ENCODE measurements at regions not wholly inside any gene's neighbourhood (a gene's known extent, or its start where the extent isn't known, plus 50 kb on each side); places are given as distances from the start of the nearest gene placed in this dataset.

GRCh38 chr3:5462086-5462485, 274.6 kb downstream of the EDEM1 start:
- Mint-ChIP-seq H3K9me3 (ENCODE audit: low read depth) (no peaks in the 10 kb centered on the region), H3K4me1 (ENCODE audit: low read depth) (no peaks in the 10 kb centered on the region), H3K36me3 (ENCODE audit: insufficient read depth) (no peaks in the 10 kb centered on the region), H3K4me3 (ENCODE audit: low read depth) (no peak overlapping the region), H3K27me3 (no peaks in the 10 kb centered on the region), H3K27ac (no peak overlapping the region)
- DNase-seq (ENCODE audit: low spot score, unreplicated experiment) = no peak
- TF ChIP-seq, protein P1, sequence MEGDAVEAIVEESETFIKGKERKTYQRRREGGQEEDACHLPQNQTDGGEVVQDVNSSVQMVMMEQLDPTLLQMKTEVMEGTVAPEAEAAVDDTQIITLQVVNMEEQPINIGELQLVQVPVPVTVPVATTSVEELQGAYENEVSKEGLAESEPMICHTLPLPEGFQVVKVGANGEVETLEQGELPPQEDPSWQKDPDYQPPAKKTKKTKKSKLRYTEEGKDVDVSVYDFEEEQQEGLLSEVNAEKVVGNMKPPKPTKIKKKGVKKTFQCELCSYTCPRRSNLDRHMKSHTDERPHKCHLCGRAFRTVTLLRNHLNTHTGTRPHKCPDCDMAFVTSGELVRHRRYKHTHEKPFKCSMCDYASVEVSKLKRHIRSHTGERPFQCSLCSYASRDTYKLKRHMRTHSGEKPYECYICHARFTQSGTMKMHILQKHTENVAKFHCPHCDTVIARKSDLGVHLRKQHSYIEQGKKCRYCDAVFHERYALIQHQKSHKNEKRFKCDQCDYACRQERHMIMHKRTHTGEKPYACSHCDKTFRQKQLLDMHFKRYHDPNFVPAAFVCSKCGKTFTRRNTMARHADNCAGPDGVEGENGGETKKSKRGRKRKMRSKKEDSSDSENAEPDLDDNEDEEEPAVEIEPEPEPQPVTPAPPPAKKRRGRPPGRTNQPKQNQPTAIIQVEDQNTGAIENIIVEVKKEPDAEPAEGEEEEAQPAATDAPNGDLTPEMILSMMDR (IDR thresholded peaks at IDR 0.05; ENCODE audit: unreplicated experiment) = no peak

GRCh38 chr3:5463991-5464390, 276.5 kb downstream of the EDEM1 start:
- Mint-ChIP-seq H3K4me1 (ENCODE audit: low read depth) (no peaks in the 10 kb centered on the region), H3K9me3 (ENCODE audit: low read depth) (no peaks in the 10 kb centered on the region)

GRCh38 chr3:5464649-5465048, 277.1 kb downstream of the EDEM1 start:
- Mint-ChIP-seq H3K4me3 (ENCODE audit: low read depth) (no peak overlapping the region), H3K27ac (no peak overlapping the region), H3K9me3 (ENCODE audit: low read depth) (no peaks in the 10 kb centered on the region), H3K36me3 (ENCODE audit: insufficient read depth) (no peaks in the 10 kb centered on the region), H3K27me3 (no peaks in the 10 kb centered on the region), H3K4me1 (ENCODE audit: low read depth) (no peaks in the 10 kb centered on the region)
- TF ChIP-seq, protein P1 (IDR thresholded peaks at IDR 0.05; ENCODE audit: unreplicated experiment) = no peak
- DNase-seq (ENCODE audit: low spot score, unreplicated experiment) = no peak

More at GRCh38 chr3:5463991-5464390, 276.5 kb downstream of the EDEM1 start:
- no peak overlapping the region for H3K27ac Mint-ChIP-seq
- H3K27me3 Mint-ChIP-seq = no peaks in the 10 kb centered on the region
- H3K36me3 Mint-ChIP-seq (ENCODE audit: insufficient read depth) = no peaks in the 10 kb centered on the region
- DNase-seq (ENCODE audit: low spot score, unreplicated experiment) = no peak
- TF ChIP-seq, protein P1 (IDR thresholded peaks at IDR 0.05; ENCODE audit: unreplicated experiment) = no peak
- H3K4me3 Mint-ChIP-seq (ENCODE audit: low read depth) = no peak overlapping the region

GRCh38 chr3:5465183-5465582, 277.7 kb downstream of the EDEM1 start:
- Mint-ChIP-seq H3K36me3 (ENCODE audit: insufficient read depth) (no peaks in the 10 kb centered on the region), H3K27me3 (no peaks in the 10 kb centered on the region), H3K4me1 (ENCODE audit: low read depth) (no peaks in the 10 kb centered on the region), H3K27ac (no peak overlapping the region), H3K9me3 (ENCODE audit: low read depth) (no peaks in the 10 kb centered on the region), H3K4me3 (ENCODE audit: low read depth) (no peak overlapping the region)
- TF ChIP-seq, protein P1 (IDR thresholded peaks at IDR 0.05; ENCODE audit: unreplicated experiment) = no peak
- no peak for DNase-seq (ENCODE audit: low spot score, unreplicated experiment)

GRCh38 chr3:5466065-5466464, 278.6 kb downstream of the EDEM1 start:
- TF ChIP-seq, protein P1 (IDR thresholded peaks at IDR 0.05; ENCODE audit: unreplicated experiment) = no peak
- H3K4me1 Mint-ChIP-seq (ENCODE audit: low read depth) = no peaks in the 10 kb centered on the region
- H3K27me3 Mint-ChIP-seq = no peaks in the 10 kb centered on the region
- DNase-seq (ENCODE audit: low spot score, unreplicated experiment) = no peak
- H3K4me3 Mint-ChIP-seq (ENCODE audit: low read depth) = no peak overlapping the region
- no peak overlapping the region for H3K27ac Mint-ChIP-seq
- no peaks in the 10 kb centered on the region for H3K9me3 Mint-ChIP-seq (ENCODE audit: low read depth)
- no peaks in the 10 kb centered on the region for H3K36me3 Mint-ChIP-seq (ENCODE audit: insufficient read depth)
